CD14-positive monocyte (primary cell): ENCODE measurements at regions not wholly inside any gene's neighbourhood (a gene's known extent, or its start where the extent isn't known, plus 50 kb on each side); places are given as distances from the start of the nearest gene placed in this dataset.

Experiments
- DNase-seq, 3 donors: peaks; one replicate each; pipeline ENCODE4 v3.0.0-alpha.2; 2011 to 2022
- H2AFZ ChIP-seq: 2 replicates; pipeline ENCODE4 v1.6.0; 2012; ENCODE audit warnings: mild to moderate bottlenecking, low read depth, low read length, inconsistent platforms; ENCODE audit not compliant: insufficient read depth, poor library complexity, severe bottlenecking
- H3K27ac ChIP-seq, 2 donors: 1 replicate in 1 of 2; 2 replicates in 1 of 2; pipeline ENCODE4 v1.5.1; 2012 to 2013; ENCODE audit warnings: low read length in 2 of 2, control low read depth in 1 of 2, inconsistent platforms in 1 of 2, low read depth in 1 of 2, mild to moderate bottlenecking in 1 of 2
- H3K27me3 ChIP-seq, 2 donors: one replicate each; pipeline versions ENCODE4 v1.6.0 to v1.6.1; 2011 to 2013; ENCODE audit warnings: low read length in 2 of 2; ENCODE audit not compliant: control insufficient read depth in 2 of 2, insufficient read depth in 2 of 2
- H3K36me3 ChIP-seq, 2 donors: replicated peaks in 1 of 2; 1 replicate in 1 of 2; 2 replicates in 1 of 2; pipeline versions ENCODE4 v1.5.1 to v1.6.1; 2012 to 2013; ENCODE audit warnings: low read length in 2 of 2, control low read depth in 1 of 2, inconsistent platforms in 1 of 2, mild to moderate bottlenecking in 1 of 2; ENCODE audit not compliant: insufficient read depth in 2 of 2, control insufficient read depth in 1 of 2
- H3K4me1 ChIP-seq, 2 donors: 1 replicate in 1 of 2; 2 replicates in 1 of 2; pipeline versions ENCODE4 v1.5.1 to v1.6.1; 2012 to 2013; ENCODE audit warnings: low read length in 2 of 2, control low read depth in 1 of 2, inconsistent platforms in 1 of 2, mild to moderate bottlenecking in 1 of 2, moderate library complexity in 1 of 2; ENCODE audit not compliant: insufficient read depth in 2 of 2, control insufficient read depth in 1 of 2
- H3K4me2 ChIP-seq: replicated peaks from 2 replicates; pipeline ENCODE3; 2012; ENCODE audit warnings: low read length, moderate library complexity, mild to moderate bottlenecking; ENCODE audit not compliant: poor library complexity, severe bottlenecking; ENCODE audit errors: extremely low read depth
- H3K4me3 ChIP-seq, 3 experiments: fragments of 200-600 bp in 1 of 3; sonication (generic) in 1 of 3; replicated peaks in 1 of 3; 1 replicate in 2 of 3; 2 replicates in 1 of 3; pipeline ENCODE4 v1.5.1; 2011 to 2013; ENCODE audit warnings: low read length in 3 of 3, mild to moderate bottlenecking in 3 of 3, control low read depth in 2 of 3, low read depth in 2 of 3, inconsistent platforms in 1 of 3, moderate library complexity in 1 of 3
- H3K79me2 ChIP-seq: 2 replicates; pipeline ENCODE4 v1.6.0; 2012; ENCODE audit warnings: mild to moderate bottlenecking, control low read depth, inconsistent platforms, low read length, moderate library complexity; ENCODE audit not compliant: insufficient read depth
- H3K9ac ChIP-seq: 2 replicates; pipeline ENCODE4 v1.6.0; 2017; ENCODE audit warnings: low read length, mild to moderate bottlenecking; ENCODE audit not compliant: insufficient read depth, poor library complexity, severe bottlenecking
- H3K9me3 ChIP-seq, 2 donors: replicated peaks in 1 of 2; 1 replicate in 1 of 2; 2 replicates in 1 of 2; pipeline versions ENCODE4 v1.5.1 to v1.6.1; 2012 to 2013; ENCODE audit warnings: low read length in 2 of 2, control low read depth in 1 of 2; ENCODE audit not compliant: control insufficient read depth in 1 of 2, insufficient read depth in 1 of 2
- H4K20me1 ChIP-seq: 2 replicates; pipeline ENCODE4 v1.6.0; 2012; ENCODE audit warnings: mild to moderate bottlenecking, low read length, control low read depth, moderate library complexity; ENCODE audit not compliant: insufficient read depth
- H3K27ac Mint-ChIP-seq, 7 donors: one replicate each; pipeline ENCODE4 v1.8.0; 2020; ENCODE audit warnings: mild to moderate bottlenecking in 7 of 7, mixed read lengths in 7 of 7, moderate library complexity in 6 of 7, inconsistent platforms in 2 of 7
- H3K27me3 Mint-ChIP-seq, 3 donors: one replicate each; pipeline ENCODE4 v1.8.0; 2021 to 2022; ENCODE audit warnings: low read depth in 3 of 3, mild to moderate bottlenecking in 3 of 3, mixed read lengths in 3 of 3, moderate library complexity in 3 of 3, inconsistent platforms in 1 of 3
- H3K36me3 Mint-ChIP-seq, 2 donors: one replicate each; pipeline ENCODE4 v1.8.0; 2020; ENCODE audit warnings: mixed read lengths in 2 of 2, inconsistent platforms in 1 of 2, mild to moderate bottlenecking in 1 of 2
- H3K4me1 Mint-ChIP-seq: one replicate; pipeline ENCODE4 v1.8.0; 2020; ENCODE audit warnings: mild to moderate bottlenecking, mixed read lengths
- H3K4me3 Mint-ChIP-seq, 2 donors: one replicate each; pipeline ENCODE4 v1.8.0; 2020; ENCODE audit warnings: mild to moderate bottlenecking in 2 of 2, mixed read lengths in 2 of 2, moderate library complexity in 1 of 2
- H3K9me3 Mint-ChIP-seq, 7 donors: one replicate each; pipeline ENCODE4 v1.8.0; 2020 to 2022; ENCODE audit warnings: mixed read lengths in 7 of 7, mild to moderate bottlenecking in 6 of 7, moderate library complexity in 6 of 7, inconsistent platforms in 2 of 7
- CTCF ChIP-seq: fragments of 200-600 bp; IDR thresholded peaks from one replicate; pipeline ENCODE4 v1.8.0; 2022; ENCODE audit warnings: antibody characterized with exemption, mild to moderate bottlenecking
- WGBS: methylation state at CpG from one replicate; pipeline ENCODE4 v1.1.5; 2013; ENCODE audit warnings: missing lambda C conversion rate; ENCODE audit not compliant: insufficient coverage; 5-methylcytosine and 5-hydroxymethylcytosine counted together
- intact Hi-C, 2 donors: fragments of 100-400 bp; cut with micrococcal nuclease; formaldehyde crosslinking; loops; one replicate each; pipeline versions ENCODE4 v1.15.0 to v1.15.1; 2023

- WGBS = no CpG with 5 or more reads among the region's 1 CpG
- no peaks in the 10 kb centered on the region for H3K27me3 ChIP-seq
- intact Hi-C loops = no loop called here
Measured at GRCh38 chr7:11317766-11318165, 344.1 kb downstream of the PHF14 start.

GRCh38 chr7:11319491-11320274 is 346.0 kb downstream of the PHF14 start:
- no peak for DNase-seq
- no peak for TF ChIP-seq CTCF
- Mint-ChIP-seq H3K4me1 (no peaks in the 10 kb centered on the region), H3K27ac (no peak overlapping the region), H3K9me3 (peaks cover 0 to 12% (median 0%) of the 10 kb centered on the region in 7 donors), H3K27me3 (no peaks in the 10 kb centered on the region), H3K36me3 (no peaks in the 10 kb centered on the region), H3K4me3 (no peak overlapping the region)
- H3K4me1 ChIP-seq = no peaks in the 10 kb centered on the region
- H3K36me3 ChIP-seq = no peaks in the 10 kb centered on the region
- H2AFZ ChIP-seq = no peak overlapping the region
- no CpG with 5 or more reads among the region's 1 CpG for WGBS
- no peak overlapping the region for H3K4me2 ChIP-seq
- intact Hi-C loops = no loop called here
- H3K27ac ChIP-seq = no peak overlapping the region
- no peaks in the 10 kb centered on the region for H3K27me3 ChIP-seq
- H3K9ac ChIP-seq = no peak overlapping the region
- H3K4me3 ChIP-seq = no peak overlapping the region
- no peaks in the 10 kb centered on the region for H3K79me2 ChIP-seq
- H4K20me1 ChIP-seq = no peaks in the 10 kb centered on the region
- H3K9me3 ChIP-seq = peaks cover 0 to 3% of the 10 kb centered on the region in 2 donors

More at GRCh38 chr7:11317766-11318165, 344.1 kb downstream of the PHF14 start:
- H4K20me1 ChIP-seq = no peaks in the 10 kb centered on the region
- no peaks in the 10 kb centered on the region for H3K4me1 Mint-ChIP-seq
- H3K36me3 Mint-ChIP-seq = no peaks in the 10 kb centered on the region
- no peaks in the 10 kb centered on the region for H3K36me3 ChIP-seq
- no peak overlapping the region for H3K4me2 ChIP-seq
- H3K9me3 ChIP-seq = peaks cover 0 to 2% of the 10 kb centered on the region in 2 donors
- H3K9ac ChIP-seq = no peak overlapping the region
- H3K27ac Mint-ChIP-seq = no peak overlapping the region
- DNase-seq = no peak
- no peak overlapping the region for H3K4me3 ChIP-seq
- no peaks in the 10 kb centered on the region for H3K27me3 Mint-ChIP-seq
- H2AFZ ChIP-seq = no peak overlapping the region
- H3K79me2 ChIP-seq = no peaks in the 10 kb centered on the region
- H3K27ac ChIP-seq = no peak overlapping the region
- no peak for TF ChIP-seq CTCF
- no peak overlapping the region for H3K4me3 Mint-ChIP-seq
- no peaks in the 10 kb centered on the region for H3K4me1 ChIP-seq
- peaks cover 0 to 11% (median 0%) of the 10 kb centered on the region in 7 donors for H3K9me3 Mint-ChIP-seq
